DMS53 treated with DMSO at 0.1 percent for 48 hours (cell line): ENCODE measurements at regions not wholly inside any gene's neighbourhood (a gene's known extent, or its start where the extent isn't known, plus 50 kb on each side); places are given as distances from the start of the nearest gene placed in this dataset.

Source experiments
- DNase-seq: peaks from one replicate; lab custom pipeline; 2025; ENCODE audit not compliant: unreplicated experiment; lab: John Stamatoyannopoulos, UW

DNA sequence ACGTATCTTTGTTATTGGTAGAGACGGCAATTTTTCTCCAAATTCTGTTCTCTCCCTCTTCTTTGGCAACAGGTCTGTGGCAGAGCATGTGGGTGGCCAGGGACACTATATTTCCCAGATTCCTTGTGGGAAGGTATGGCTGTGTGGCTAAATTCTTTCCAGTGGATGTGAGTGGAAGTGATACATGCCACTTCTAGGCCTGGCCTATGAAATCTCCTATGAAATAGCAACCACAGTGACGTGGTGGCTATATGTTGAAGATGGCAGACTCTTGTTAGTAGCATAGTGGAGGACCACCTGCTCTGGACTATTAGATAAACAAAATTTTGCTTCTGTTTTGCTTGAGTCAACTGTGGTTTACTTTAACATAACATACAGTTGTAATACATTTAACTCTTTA, 243.3 kb downstream of the IL20RB start:
- DNase-seq: no peak

DNA sequence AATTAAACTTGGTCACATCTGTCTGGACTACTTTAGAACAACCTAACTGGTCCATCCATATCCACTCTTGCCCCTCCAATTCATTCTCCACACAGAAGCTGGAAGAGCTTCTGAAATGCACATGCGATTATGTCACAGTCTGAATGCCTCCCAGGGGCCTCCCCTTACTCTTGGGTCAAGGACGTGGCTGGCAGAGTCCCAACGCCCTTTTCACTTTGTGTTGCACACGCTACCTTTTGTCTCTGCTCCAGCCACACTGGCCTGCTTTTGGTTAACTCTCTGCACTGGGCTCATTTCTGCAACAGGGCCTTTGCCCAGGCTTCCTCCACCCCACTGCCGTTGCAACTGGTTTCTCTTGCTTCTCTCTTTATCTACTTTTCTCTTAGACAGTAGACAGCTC, 245.2 kb downstream of the IL20RB start:
- DNase-seq: no peak

GRCh38 chr3:137204409-137204808, 246.6 kb downstream of the IL20RB start:
- no peak for DNase-seq

GRCh38 chr3:137205394-137206045, 247.7 kb downstream of the IL20RB start:
- no peak for DNase-seq

DNA sequence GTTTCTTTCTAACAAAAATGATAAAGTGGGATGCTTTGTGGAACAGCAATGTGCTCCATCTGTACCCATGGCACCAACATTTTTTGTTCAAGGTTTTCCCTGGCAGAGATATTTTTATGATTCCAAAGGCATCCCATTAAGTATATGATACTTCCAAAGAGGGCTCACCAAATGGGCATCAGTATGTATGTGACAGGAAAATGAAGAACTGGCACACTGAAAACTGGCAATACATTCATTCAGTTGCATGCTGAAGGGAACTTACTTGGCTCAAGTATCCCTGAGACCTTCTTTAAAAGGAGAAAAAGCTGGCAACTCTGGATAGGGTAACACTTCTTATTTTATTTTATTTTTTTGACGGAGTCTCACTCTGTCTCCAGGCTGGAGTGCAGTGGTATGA, 249.8 kb downstream of the IL20RB start:
- no peak for DNase-seq

DNA sequence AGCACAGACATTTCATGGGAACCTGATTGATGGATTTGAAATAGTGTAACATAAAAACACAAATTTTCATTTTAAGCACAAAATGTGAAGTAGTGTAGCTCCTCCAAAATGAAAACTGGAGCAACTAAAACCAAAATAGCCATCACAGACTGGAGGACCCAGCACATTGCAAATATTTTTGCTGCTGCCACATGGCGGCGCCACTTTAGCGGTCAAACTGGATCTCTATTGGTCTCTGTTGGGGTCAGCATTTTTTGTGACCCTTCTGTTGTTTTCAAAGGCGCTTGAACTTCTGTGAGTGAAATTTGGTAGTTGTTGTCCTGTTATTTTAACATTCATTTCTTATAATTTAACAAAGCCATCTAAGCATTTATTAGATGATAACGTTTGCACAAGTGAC, 259.9 kb downstream of the IL20RB start:
- no peak for DNase-seq

- DNase-seq: no peak
Measured at GRCh38 chr3:137219801-137220445, 262.1 kb downstream of the IL20RB start.

GRCh38 chr3:137222736-137223225, 265.0 kb downstream of the IL20RB start:
- DNase-seq: no peak

DNA sequence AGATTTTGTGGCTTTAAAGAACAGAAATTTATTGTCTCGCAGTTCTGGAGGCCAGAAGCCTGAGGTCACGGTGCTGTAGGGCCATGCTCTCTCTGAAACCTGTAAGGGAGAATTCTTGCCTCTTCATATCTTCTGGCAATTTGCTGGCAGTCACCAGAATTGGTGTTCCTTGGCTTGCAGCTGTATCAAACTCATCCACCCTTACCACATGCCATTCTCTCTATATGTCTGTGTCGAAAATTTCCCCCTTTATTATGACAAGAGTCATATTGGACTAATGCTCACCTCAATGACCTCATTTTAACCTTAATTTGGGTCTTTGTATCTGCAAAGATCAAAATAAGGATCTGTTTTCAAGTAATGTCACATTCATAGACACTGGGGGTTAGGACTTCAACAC, 266.7 kb downstream of the IL20RB start:
- DNase-seq: no peak

GRCh38 chr3:137242836-137243400, 285.1 kb downstream of the IL20RB start:
- no peak for DNase-seq

- DNase-seq: no peak
Measured at GRCh38 chr3:137246491-137246890, 288.7 kb downstream of the IL20RB start.

GRCh38 chr3:137249311-137249940, 291.6 kb downstream of the IL20RB start:
- DNase-seq: no peak

DNA sequence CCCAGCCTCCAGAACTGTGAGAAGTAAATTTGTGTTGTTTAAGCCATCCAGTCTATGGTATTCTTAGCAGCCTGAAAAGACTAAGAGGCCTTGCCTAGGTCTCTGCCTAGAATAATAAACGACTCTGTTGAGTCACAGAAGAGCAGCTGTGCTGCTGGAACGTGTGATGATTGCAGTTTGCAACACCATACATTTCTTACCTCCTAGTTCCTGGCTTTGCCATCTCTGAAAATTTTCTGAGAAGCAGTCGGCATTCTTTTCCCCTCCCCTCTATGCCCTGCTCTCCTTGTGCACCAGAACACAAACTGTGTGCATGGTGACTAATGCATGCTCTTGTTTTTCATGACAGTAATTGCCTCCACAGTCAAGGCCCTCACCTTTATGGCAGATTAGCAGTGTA, 301.3 kb downstream of the IL20RB start:
- no peak for DNase-seq

- no peak for DNase-seq
Measured at GRCh38 chr3:137259701-137260100, 301.9 kb downstream of the IL20RB start.

DNA sequence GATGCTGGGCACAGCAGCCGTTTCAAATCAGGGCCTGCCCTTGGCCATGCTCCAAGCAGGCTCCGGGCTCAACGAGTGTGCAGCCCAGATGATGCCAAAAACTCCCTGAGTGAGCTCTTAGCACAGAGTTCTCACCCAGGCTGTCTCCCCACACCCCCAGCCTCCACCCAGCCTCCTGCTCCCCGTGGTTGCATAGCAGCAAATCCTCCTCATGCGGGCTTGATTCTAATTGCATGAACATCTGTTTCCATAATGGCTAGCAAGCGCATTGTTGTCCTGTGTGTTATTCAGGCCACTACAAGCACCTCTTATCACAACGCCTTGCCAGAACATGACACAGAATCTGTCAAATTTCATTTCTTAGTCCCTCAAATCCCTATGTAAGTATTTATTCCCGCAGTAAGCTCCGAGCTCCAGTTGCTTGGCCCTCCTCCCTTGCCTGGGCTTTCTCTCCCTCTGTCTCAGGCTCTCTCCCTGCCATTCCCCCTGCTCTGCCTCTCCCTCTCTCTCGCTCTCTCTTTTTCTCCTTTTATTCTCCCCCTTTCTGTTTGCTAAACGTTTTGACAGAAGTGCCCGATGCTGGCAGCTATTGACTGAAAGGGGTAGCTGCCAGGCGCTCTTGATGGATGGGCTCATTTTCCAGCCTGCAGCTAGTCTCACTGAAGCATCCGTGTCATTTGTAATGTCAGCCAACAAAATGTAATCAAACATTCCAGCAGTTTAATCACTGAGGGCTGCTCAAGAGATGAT, 306.5 kb downstream of the IL20RB start:
- DNase-seq: no peak

- no peak for DNase-seq
Measured at GRCh38 chr3:137264843-137265330, 307.1 kb downstream of the IL20RB start.

DNA sequence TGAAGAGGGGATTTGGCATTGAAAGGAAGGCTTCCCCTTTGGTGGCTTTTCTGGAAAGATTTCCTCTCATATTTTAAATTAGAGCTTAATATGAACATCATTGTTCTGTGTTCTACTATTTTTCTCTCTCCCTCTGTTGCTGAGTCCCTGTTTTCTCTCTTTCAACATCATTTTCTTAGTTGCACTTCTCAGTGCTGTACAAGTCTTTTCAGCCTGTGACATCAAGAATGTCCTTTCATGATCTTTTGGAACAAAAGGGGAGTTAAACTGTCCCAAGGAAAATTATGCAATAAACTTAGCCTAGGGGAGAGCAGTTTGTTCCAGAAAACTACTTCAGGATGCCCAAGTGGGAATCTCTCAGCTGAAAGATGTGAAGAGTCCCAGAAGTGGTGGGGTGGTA, 325.1 kb downstream of the IL20RB start:
- no peak for DNase-seq

DNA sequence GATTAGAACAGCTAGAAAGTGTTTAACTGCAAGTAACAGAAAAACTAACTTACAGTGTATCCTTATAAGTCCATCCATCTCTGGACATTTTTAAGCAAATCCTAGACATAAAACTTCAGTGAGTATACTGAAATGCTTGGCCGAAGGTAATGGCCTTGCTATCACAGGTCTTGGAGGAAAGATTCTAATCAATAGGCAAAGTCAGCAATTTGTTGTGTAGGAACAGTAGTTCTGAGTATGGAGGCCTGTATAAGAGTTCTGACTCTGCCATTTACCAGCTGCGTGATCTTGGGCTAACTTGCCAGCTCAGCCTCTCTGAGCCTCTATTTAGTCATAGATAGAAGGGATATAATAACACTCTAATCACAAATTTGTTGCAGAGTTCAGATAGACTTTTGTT, 328.1 kb downstream of the IL20RB start:
- DNase-seq: no peak

- no peak for DNase-seq
Measured at GRCh38 chr3:137293086-137293485, 335.3 kb downstream of the IL20RB start.

GRCh38 chr3:137294139-137294538, 336.4 kb downstream of the IL20RB start:
- no peak for DNase-seq

- DNase-seq: no peak
Measured at GRCh38 chr3:137294839-137295238, 337.1 kb downstream of the IL20RB start.
